ENCODE measurements at regions not wholly inside any gene's neighbourhood (a gene's known extent, or its start where the extent isn't known, plus 50 kb on each side); places are given as distances from the start of the nearest gene placed in this dataset.

- Histone ChIP-seq H3K27ac (replicated peaks) (no peak overlapping the region), H3K27me3 (ENCODE audit: insufficient read depth, poor library complexity, severe bottlenecking) (no peaks in the 10 kb centered on the region), H3K4me3 (replicated peaks; ENCODE audit: insufficient read depth, low read length) (no peak overlapping the region)
- TF ChIP-seq SPI1 (IDR thresholded peaks at IDR 0.05; ENCODE audit: borderline replicate concordance, low read depth): no peak
- no peak for TF ChIP-seq REST (IDR thresholded peaks at IDR 0.05; ENCODE audit: insufficient replicate concordance, low read depth)
- TF ChIP-seq, protein P1, sequence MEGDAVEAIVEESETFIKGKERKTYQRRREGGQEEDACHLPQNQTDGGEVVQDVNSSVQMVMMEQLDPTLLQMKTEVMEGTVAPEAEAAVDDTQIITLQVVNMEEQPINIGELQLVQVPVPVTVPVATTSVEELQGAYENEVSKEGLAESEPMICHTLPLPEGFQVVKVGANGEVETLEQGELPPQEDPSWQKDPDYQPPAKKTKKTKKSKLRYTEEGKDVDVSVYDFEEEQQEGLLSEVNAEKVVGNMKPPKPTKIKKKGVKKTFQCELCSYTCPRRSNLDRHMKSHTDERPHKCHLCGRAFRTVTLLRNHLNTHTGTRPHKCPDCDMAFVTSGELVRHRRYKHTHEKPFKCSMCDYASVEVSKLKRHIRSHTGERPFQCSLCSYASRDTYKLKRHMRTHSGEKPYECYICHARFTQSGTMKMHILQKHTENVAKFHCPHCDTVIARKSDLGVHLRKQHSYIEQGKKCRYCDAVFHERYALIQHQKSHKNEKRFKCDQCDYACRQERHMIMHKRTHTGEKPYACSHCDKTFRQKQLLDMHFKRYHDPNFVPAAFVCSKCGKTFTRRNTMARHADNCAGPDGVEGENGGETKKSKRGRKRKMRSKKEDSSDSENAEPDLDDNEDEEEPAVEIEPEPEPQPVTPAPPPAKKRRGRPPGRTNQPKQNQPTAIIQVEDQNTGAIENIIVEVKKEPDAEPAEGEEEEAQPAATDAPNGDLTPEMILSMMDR (IDR thresholded peaks at IDR 0.05; ENCODE audit: insufficient read depth, low read length): no peak
- no peak for TF ChIP-seq POLR2AphosphoS5 (IDR thresholded peaks at IDR 0.05; ENCODE audit: low read depth)
- TF ChIP-seq GABPA (IDR thresholded peaks at IDR 0.05; ENCODE audit: low read depth): no peak
- DNase-seq (ENCODE audit: low read depth in 1 of 2, low spot score in 1 of 2): no peak
Observed at GRCh38 chr7:110283056-110283455, 807.9 kb upstream of the LRRN3 start.

DNA sequence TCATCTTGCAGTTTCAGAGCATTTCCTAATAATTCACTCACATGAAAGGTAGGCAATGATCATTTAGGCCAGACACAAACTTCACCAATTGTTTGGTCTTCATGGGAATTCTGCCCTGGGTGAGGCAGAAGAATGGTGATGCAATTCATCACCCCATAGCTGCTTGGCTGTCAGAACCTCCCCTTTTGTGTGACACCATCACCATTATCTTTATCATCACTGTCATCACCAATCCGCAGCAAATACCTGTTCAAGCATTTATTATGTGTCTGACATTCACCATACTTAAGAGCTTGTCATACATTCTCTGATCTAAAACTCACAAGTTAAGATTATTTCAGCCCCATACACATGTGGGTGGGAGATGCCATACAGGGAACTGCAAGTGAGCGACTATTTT is 799.5 kb upstream of the LRRN3 start:
- no peaks in the 10 kb centered on the region for H3K27me3 ChIP-seq (ENCODE audit: insufficient read depth, poor library complexity, severe bottlenecking)
- TF ChIP-seq SPI1 (IDR thresholded peaks at IDR 0.05; ENCODE audit: borderline replicate concordance, low read depth) (no peak), REST (IDR thresholded peaks at IDR 0.05; ENCODE audit: insufficient replicate concordance, low read depth) (no peak), POLR2AphosphoS5 (IDR thresholded peaks at IDR 0.05; ENCODE audit: low read depth) (no peak), GABPA (IDR thresholded peaks at IDR 0.05; ENCODE audit: low read depth) (no peak)
- TF ChIP-seq, protein P1 (IDR thresholded peaks at IDR 0.05; ENCODE audit: insufficient read depth, low read length): no peak
- no peak overlapping the region for H3K4me3 ChIP-seq (replicated peaks; ENCODE audit: insufficient read depth, low read length)
- H3K27ac ChIP-seq (replicated peaks): no peak overlapping the region
- DNase-seq (ENCODE audit: low read depth in 1 of 2, low spot score in 1 of 2): no peak

DNA sequence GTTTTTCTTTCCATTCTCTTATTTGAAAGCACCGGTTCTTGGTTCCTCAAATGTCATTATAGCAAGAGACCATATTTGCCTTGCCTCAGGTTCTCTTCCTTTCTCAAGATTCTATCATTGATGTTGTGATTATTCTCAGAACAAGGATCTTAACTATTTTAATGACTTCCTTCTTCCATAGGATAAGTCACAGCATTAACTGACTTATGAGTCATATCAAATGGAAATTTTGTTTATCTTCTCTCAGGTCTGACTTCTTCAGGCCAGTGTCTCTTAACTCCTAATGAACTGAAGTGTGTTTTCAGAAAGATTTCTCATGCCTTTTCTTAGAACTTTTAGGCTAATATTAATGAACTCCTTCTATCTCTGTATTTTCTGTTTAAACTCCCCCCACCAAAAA is 794.6 kb upstream of the LRRN3 start:
- no peak overlapping the region for H3K27ac ChIP-seq (replicated peaks)

More for the DNA sequence above, 794.6 kb upstream of the LRRN3 start:
- TF ChIP-seq GABPA (IDR thresholded peaks at IDR 0.05; ENCODE audit: low read depth) (no peak), REST (IDR thresholded peaks at IDR 0.05; ENCODE audit: insufficient replicate concordance, low read depth) (no peak), SPI1 (IDR thresholded peaks at IDR 0.05; ENCODE audit: borderline replicate concordance, low read depth) (no peak), POLR2AphosphoS5 (IDR thresholded peaks at IDR 0.05; ENCODE audit: low read depth) (no peak)
- TF ChIP-seq, protein P1 (IDR thresholded peaks at IDR 0.05; ENCODE audit: insufficient read depth, low read length): no peak
- DNase-seq (ENCODE audit: low read depth in 1 of 2, low spot score in 1 of 2): no peak
- H3K4me3 ChIP-seq (replicated peaks; ENCODE audit: insufficient read depth, low read length): no peak overlapping the region
- no peaks in the 10 kb centered on the region for H3K27me3 ChIP-seq (ENCODE audit: insufficient read depth, poor library complexity, severe bottlenecking)

All from HL-60 (cell line).